B cell (primary cell): ENCODE measurements at regions not wholly inside any gene's neighbourhood (a gene's known extent, or its start where the extent isn't known, plus 50 kb on each side); places are given as distances from the start of the nearest gene placed in this dataset.

Source experiments
- ATAC-seq: fragments of 200-7000 bp; cut with Tn5 transposase; one replicate; pipeline ENCODE4 v1.10.0; 2021; ENCODE audit warnings: low read depth, mild to moderate bottlenecking, moderate number of reproducible peaks, moderate library complexity
- CTCF ChIA-PET: fragments of 350-600 bp; sonication (Branson Sonifier 250); formaldehyde crosslinking; loops from one replicate; lab custom pipeline; 2021; ENCODE audit warnings: antibody characterized with exemption, inconsistent platforms; lab: Charles Lee
- POLR2A ChIA-PET: fragments of 350-600 bp; sonication (Branson Sonifier 250); formaldehyde crosslinking; loops from one replicate; lab custom pipeline; 2021; ENCODE audit warnings: antibody characterized with exemption; lab: Charles Lee
- DNase-seq: peaks from one replicate; pipeline ENCODE4 v3.0.0; 2013
- H2AFZ ChIP-seq: 2 replicates; pipeline ENCODE4 v1.6.1; 2012; ENCODE audit warnings: mild to moderate bottlenecking, low read depth, low read length; ENCODE audit not compliant: insufficient read depth, poor library complexity, severe bottlenecking
- H3K27ac ChIP-seq, 2 donors: 1 replicate in 1 of 2; 2 replicates in 1 of 2; pipeline ENCODE4 v1.5.1; 2012 to 2013; ENCODE audit warnings: low read length in 2 of 2, mild to moderate bottlenecking in 2 of 2, moderate library complexity in 1 of 2
- H3K27me3 ChIP-seq, 4 experiments: fragments of 200-600 bp in 1 of 4; sonication (generic) in 1 of 4; replicated peaks in 1 of 4; 1 replicate in 2 of 4; 2 replicates in 2 of 4; pipeline versions ENCODE4 v1.6.1 to v1.7.0; 2013 to 2016; ENCODE audit warnings: low read length in 3 of 4, mild to moderate bottlenecking in 2 of 4, mixed read lengths in 1 of 4, moderate library complexity in 1 of 4; ENCODE audit not compliant: insufficient read depth in 4 of 4, control insufficient read depth in 3 of 4; ENCODE audit errors: control extremely low read depth in 1 of 4
- H3K36me3 ChIP-seq, 2 experiments: replicated peaks in 1 of 2; 1 replicate in 1 of 2; 2 replicates in 1 of 2; pipeline versions ENCODE4 v1.6.1 to v1.7.1; 2013; ENCODE audit warnings: low read length in 1 of 2; ENCODE audit not compliant: insufficient read depth in 2 of 2, control insufficient read depth in 1 of 2; ENCODE audit errors: control extremely low read depth in 1 of 2, extremely low read depth in 1 of 2
- H3K4me1 ChIP-seq, 2 donors: fragments of 200-600 bp in 1 of 2; sonication (generic) in 1 of 2; 1 replicate in 1 of 2; 2 replicates in 1 of 2; pipeline versions ENCODE4 v1.5.1 to v1.6.1; 2013 to 2017; ENCODE audit warnings: low read length in 2 of 2; ENCODE audit not compliant: control insufficient read depth in 2 of 2, insufficient read depth in 2 of 2
- H3K4me2 ChIP-seq: replicated peaks from 2 replicates; pipeline ENCODE3; 2012; ENCODE audit warnings: mild to moderate bottlenecking, low read depth, low read length; ENCODE audit not compliant: poor library complexity, severe bottlenecking
- H3K4me3 ChIP-seq, 5 experiments: fragments of 200-600 bp in 1 of 5; sonication (generic) in 1 of 5; 1 replicate in 3 of 5; 2 replicates in 2 of 5; pipeline versions ENCODE4 v1.5.1 to v1.7.0; 2011 to 2016; ENCODE audit warnings: low read length in 4 of 5, mild to moderate bottlenecking in 4 of 5, low read depth in 2 of 5, control low read depth in 1 of 5, moderate library complexity in 1 of 5; ENCODE audit not compliant: insufficient read depth in 1 of 5; ENCODE audit errors: control extremely low read depth in 1 of 5, extremely low read depth in 1 of 5
- H3K79me2 ChIP-seq: fragments of 200-600 bp; sonication (generic); one replicate; pipeline ENCODE4 v1.6.0; 2016; ENCODE audit warnings: low read length; ENCODE audit not compliant: control insufficient read depth, insufficient read depth
- H3K9ac ChIP-seq: fragments of 200-600 bp; sonication (generic); 2 replicates; pipeline ENCODE4 v1.6.1; 2017; ENCODE audit warnings: mild to moderate bottlenecking, low read length, moderate library complexity
- H3K9me3 ChIP-seq, 3 donors: one replicate each; pipeline versions ENCODE4 v1.6.1 to v1.7.1; 2013; ENCODE audit warnings: low read length in 2 of 3; ENCODE audit not compliant: control insufficient read depth in 2 of 3, insufficient read depth in 1 of 3; ENCODE audit errors: control extremely low read depth in 1 of 3
- H4K20me1 ChIP-seq: 2 replicates; pipeline ENCODE4 v1.6.0; 2012; ENCODE audit warnings: mild to moderate bottlenecking, low read length; ENCODE audit not compliant: insufficient read depth, control insufficient read depth, poor library complexity, severe bottlenecking
- H3K27ac Mint-ChIP-seq: one replicate; pipeline ENCODE4 v1.8.0; 2021; ENCODE audit warnings: mixed read lengths
- H3K27me3 Mint-ChIP-seq: one replicate; pipeline ENCODE4 v1.8.0; 2021; ENCODE audit warnings: mixed read lengths
- H3K4me1 Mint-ChIP-seq: one replicate; pipeline ENCODE4 v1.8.0; 2021; ENCODE audit warnings: mixed read lengths
- H3K4me3 Mint-ChIP-seq: one replicate; pipeline ENCODE4 v1.8.0; 2021; ENCODE audit warnings: mixed read lengths
- H3K9me3 Mint-ChIP-seq: one replicate; pipeline ENCODE4 v1.8.0; 2022; ENCODE audit warnings: mixed read lengths; ENCODE audit not compliant: insufficient read depth
- EZH2 ChIP-seq: IDR thresholded peaks from 2 replicates; pipeline ENCODE4 v1.6.1; 2012; ENCODE audit warnings: borderline replicate concordance, low read depth, mild to moderate bottlenecking, moderate library complexity, low read length; ENCODE audit not compliant: insufficient read depth, poor library complexity, severe bottlenecking
- WGBS: methylation state at CpG from one replicate; pipeline ENCODE4 v1.1.5; 2013; ENCODE audit warnings: missing lambda C conversion rate; ENCODE audit not compliant: insufficient coverage; 5-methylcytosine and 5-hydroxymethylcytosine counted together
- intact Hi-C: fragments of 100-400 bp; cut with micrococcal nuclease; formaldehyde crosslinking; loops from one replicate; pipeline ENCODE4 v1.10.0; 2022
- TF ChIP-seq, protein P1 (sequence below): fragments of 200-600 bp; IDR thresholded peaks from one replicate; pipeline ENCODE4 v1.8.0; 2022; ENCODE audit warnings: antibody characterized with exemption, mild to moderate bottlenecking

DNA sequence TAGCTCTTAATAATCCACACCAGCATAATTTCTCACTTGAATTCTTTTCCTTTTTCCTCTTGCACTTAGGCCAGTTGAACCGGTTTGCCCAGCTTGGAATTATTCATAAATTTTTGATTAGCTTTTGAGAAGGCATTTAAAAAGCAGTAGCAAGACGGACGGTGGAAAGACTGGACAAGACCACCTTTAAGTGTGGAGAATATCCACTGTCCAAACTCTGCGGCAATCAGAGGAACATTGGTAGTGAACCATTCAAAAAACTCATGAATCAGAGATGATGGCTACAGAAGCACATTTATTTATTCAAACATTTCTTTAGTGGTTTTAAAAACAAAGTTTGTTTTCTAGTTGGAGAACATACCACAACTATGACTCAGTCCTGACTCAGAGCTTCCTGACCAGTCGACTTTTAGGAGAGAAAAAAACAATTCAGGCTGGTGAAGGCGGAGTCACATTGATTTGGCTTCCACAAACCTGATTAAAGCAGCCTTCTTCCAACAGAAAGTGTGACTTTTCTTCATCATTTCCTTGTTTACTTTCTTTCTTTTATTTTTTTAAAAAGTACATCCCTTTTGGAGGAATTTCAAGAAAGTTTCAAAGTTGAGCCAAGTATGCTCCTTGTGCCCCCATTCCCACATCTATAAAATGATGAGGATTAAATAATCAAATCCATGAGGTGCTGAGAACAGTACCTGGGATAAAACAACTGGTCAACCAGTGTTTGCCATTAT, 128.8 kb downstream of the ADSS2 start:
- Histone ChIP-seq H3K27ac (no peak overlapping the region), H3K36me3 (no peaks in the 10 kb centered on the region), H3K9me3 (no peaks in the 10 kb centered on the region), H3K27me3 (no peaks in the 10 kb centered on the region), H4K20me1 (no peaks in the 10 kb centered on the region), H3K4me3 (no peak overlapping the region), H3K79me2 (peaks cover 19% of the 10 kb centered on the region), H3K4me2 (no peak overlapping the region), H3K4me1 (peaks cover 21% of the 10 kb centered on the region in 2 donors), H2AFZ (no peak overlapping the region), H3K9ac (no peak overlapping the region)
- no peak for TF ChIP-seq EZH2
- TF ChIP-seq, protein P1, sequence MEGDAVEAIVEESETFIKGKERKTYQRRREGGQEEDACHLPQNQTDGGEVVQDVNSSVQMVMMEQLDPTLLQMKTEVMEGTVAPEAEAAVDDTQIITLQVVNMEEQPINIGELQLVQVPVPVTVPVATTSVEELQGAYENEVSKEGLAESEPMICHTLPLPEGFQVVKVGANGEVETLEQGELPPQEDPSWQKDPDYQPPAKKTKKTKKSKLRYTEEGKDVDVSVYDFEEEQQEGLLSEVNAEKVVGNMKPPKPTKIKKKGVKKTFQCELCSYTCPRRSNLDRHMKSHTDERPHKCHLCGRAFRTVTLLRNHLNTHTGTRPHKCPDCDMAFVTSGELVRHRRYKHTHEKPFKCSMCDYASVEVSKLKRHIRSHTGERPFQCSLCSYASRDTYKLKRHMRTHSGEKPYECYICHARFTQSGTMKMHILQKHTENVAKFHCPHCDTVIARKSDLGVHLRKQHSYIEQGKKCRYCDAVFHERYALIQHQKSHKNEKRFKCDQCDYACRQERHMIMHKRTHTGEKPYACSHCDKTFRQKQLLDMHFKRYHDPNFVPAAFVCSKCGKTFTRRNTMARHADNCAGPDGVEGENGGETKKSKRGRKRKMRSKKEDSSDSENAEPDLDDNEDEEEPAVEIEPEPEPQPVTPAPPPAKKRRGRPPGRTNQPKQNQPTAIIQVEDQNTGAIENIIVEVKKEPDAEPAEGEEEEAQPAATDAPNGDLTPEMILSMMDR: no peak
- peaks cover 52% of the 10 kb centered on the region for H3K4me1 Mint-ChIP-seq
- H3K9me3 Mint-ChIP-seq: no peaks in the 10 kb centered on the region
- H3K4me3 Mint-ChIP-seq: peak overlapping the region; percentile 20
- ChIA-PET CTCF (interaction anchor here (0.6 to 3.0 kb wide), 3 partner anchors 24 to 1025 kb away, joined by 4 to 9 read pairs (median 6); no protein-coding TSS in a partner anchor), POLR2A (no interaction called here)
- no peak for DNase-seq
- peak overlapping the region; percentile 68 for H3K27ac Mint-ChIP-seq
- no peak for ATAC-seq
- intact Hi-C loops: loop anchor here (5.0 kb wide), 1 partner anchor 129 kb away; the partner anchor contains the start of gene ADSS2
- WGBS: 83% methylated on average over 2 of the region's 6 CpGs
- no peaks in the 10 kb centered on the region for H3K27me3 Mint-ChIP-seq
